ENCODE measurements at regions not wholly inside any gene's neighbourhood (a gene's known extent, or its start where the extent isn't known, plus 50 kb on each side); places are given as distances from the start of the nearest gene placed in this dataset.
A peak's percentile ranks its signal among the peaks of the same experiment; 100 is the strongest.

DNA sequence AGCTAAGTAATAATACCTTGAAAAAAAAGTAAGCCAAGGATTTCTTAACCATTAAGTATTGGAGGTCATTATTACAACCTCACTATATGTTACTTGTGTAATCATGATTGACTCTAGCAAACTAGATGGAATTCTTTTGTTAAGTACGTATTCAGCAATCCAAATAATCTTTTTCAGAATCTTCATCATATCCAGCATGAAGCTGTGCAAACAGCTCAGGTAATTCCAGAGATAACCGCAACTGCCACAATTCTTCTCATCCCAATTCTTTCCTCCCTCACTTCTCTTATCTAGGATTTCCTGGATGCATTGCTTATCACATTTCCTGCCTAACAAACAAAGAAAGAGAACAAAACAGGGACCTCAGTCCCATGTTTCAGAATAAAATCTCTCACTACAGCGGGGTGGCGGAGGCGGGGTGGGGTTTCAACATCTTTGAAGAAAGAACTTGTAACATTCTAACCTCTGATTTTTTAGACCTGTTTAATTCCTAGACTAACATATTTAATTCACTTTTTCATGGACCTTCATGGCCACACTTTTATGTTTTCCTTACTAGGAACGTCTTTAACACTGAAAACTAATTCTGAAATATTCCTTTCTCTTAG, 156.5 kb downstream of the POM121L12 start:
- Mint-ChIP-seq H3K4me1 (ENCODE audit: low read depth, unreplicated experiment) (peaks cover 15% of the 10 kb centered on the region), H3K4me3 (ENCODE audit: unreplicated experiment) (no peak overlapping the region), H3K36me3 (ENCODE audit: insufficient read depth, unreplicated experiment) (no peaks in the 10 kb centered on the region), H3K9me3 (ENCODE audit: unreplicated experiment) (no peaks in the 10 kb centered on the region), H3K27me3 (ENCODE audit: insufficient read depth, unreplicated experiment) (no peaks in the 10 kb centered on the region), H3K27ac (ENCODE audit: unreplicated experiment) (no peak overlapping the region)
- ChIA-PET POLR2A (no interaction called here), CTCF (no interaction called here)
- no TSS peak for BruUV-seq (replicated peaks)
- peak; percentile 35 to 39 for DNase-seq
- Histone ChIP-seq H3K36me3 (ENCODE audit: control insufficient read depth, insufficient read depth, low read length) (no peaks in the 10 kb centered on the region), H3K27me3 (replicated peaks; ENCODE audit: control insufficient read depth, insufficient read depth, low read length) (no peaks in the 10 kb centered on the region), H3K9me3 (no peaks in the 10 kb centered on the region), H3K4me3 (ENCODE audit: low read depth, low read length) (no peak overlapping the region), H3K4me1 (peaks cover 10% of the 10 kb centered on the region; the same call in 1 of the 2 replicates)
- TF ChIP-seq, protein P1, sequence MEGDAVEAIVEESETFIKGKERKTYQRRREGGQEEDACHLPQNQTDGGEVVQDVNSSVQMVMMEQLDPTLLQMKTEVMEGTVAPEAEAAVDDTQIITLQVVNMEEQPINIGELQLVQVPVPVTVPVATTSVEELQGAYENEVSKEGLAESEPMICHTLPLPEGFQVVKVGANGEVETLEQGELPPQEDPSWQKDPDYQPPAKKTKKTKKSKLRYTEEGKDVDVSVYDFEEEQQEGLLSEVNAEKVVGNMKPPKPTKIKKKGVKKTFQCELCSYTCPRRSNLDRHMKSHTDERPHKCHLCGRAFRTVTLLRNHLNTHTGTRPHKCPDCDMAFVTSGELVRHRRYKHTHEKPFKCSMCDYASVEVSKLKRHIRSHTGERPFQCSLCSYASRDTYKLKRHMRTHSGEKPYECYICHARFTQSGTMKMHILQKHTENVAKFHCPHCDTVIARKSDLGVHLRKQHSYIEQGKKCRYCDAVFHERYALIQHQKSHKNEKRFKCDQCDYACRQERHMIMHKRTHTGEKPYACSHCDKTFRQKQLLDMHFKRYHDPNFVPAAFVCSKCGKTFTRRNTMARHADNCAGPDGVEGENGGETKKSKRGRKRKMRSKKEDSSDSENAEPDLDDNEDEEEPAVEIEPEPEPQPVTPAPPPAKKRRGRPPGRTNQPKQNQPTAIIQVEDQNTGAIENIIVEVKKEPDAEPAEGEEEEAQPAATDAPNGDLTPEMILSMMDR (IDR thresholded peaks at IDR 0.05; ENCODE audit: insufficient read depth in 1 of 2, low read depth in 1 of 2, low read length in 1 of 2, severe bottlenecking in 1 of 2, unreplicated experiment in 1 of 2), result no peak
- intact Hi-C loops (cut with micrococcal nuclease; ENCODE audit: unreplicated experiment), result no loop called here

DNA sequence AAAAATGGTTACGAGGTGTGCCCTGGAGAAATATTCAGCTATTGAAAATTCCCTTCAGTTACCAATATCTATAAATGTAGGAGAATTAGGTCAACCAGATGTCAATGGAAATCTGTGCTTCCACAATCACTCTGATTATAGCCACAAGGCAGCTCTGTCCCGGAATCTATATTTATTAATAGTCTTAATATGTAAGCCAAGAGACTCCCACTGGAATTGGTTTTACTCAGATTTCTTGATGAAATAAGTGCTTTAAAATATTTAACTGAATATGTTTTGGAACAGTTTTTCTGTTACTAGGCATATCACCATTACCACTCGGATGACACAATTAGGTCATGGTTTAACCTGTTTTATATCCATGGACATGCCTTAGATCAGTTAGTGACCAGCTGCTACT, 169.6 kb downstream of the POM121L12 start:
- no peak overlapping the region for H3K27ac Mint-ChIP-seq (ENCODE audit: unreplicated experiment)
- no peaks in the 10 kb centered on the region for H3K36me3 Mint-ChIP-seq (ENCODE audit: insufficient read depth, unreplicated experiment)
- intact Hi-C loops (cut with micrococcal nuclease; ENCODE audit: unreplicated experiment), result no loop called here
- BruUV-seq (replicated peaks), result no TSS peak
- Histone ChIP-seq H3K9me3 (peaks cover 4% of the 10 kb centered on the region; the same call in 1 of the 2 replicates), H3K4me3 (ENCODE audit: low read depth, low read length) (no peak overlapping the region), H3K36me3 (ENCODE audit: control insufficient read depth, insufficient read depth, low read length) (no peaks in the 10 kb centered on the region), H3K27me3 (replicated peaks; ENCODE audit: control insufficient read depth, insufficient read depth, low read length) (no peaks in the 10 kb centered on the region), H3K4me1 (no peaks in the 10 kb centered on the region; the same call in 1 of the 2 replicates)
- no peak for DNase-seq
- no peaks in the 10 kb centered on the region for H3K27me3 Mint-ChIP-seq (ENCODE audit: insufficient read depth, unreplicated experiment)
- POLR2A ChIA-PET, result no interaction called here
- H3K4me3 Mint-ChIP-seq (ENCODE audit: unreplicated experiment), result no peak overlapping the region
- H3K4me1 Mint-ChIP-seq (ENCODE audit: low read depth, unreplicated experiment), result no peaks in the 10 kb centered on the region
- TF ChIP-seq, protein P1 (IDR thresholded peaks at IDR 0.05; ENCODE audit: insufficient read depth in 1 of 2, low read depth in 1 of 2, low read length in 1 of 2, severe bottlenecking in 1 of 2, unreplicated experiment in 1 of 2), result no peak
- peaks cover 11% of the 10 kb centered on the region for H3K9me3 Mint-ChIP-seq (ENCODE audit: unreplicated experiment)
- CTCF ChIA-PET, result no interaction called here

DNA sequence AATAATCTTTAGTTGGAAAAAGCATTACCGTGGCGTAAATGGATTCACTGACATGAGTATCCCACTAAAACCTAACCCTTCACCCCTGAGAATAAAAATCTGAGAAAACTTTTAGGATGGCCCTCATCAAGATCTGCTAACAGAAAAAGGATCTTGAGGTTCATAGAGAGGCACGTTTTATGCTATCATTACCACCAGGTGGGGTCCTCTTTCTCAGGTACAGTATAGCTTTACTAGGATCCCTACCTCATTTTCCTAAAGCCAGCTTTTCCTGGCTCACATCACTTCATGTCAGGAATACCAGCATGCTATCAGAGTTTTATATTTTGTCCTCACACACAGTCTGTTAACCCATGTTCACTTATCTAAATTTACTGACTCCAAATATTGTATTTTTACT, 173.7 kb downstream of the POM121L12 start:
- BruUV-seq (replicated peaks), result no TSS peak
- Mint-ChIP-seq H3K27ac (ENCODE audit: unreplicated experiment) (no peak overlapping the region), H3K27me3 (ENCODE audit: insufficient read depth, unreplicated experiment) (no peaks in the 10 kb centered on the region), H3K36me3 (ENCODE audit: insufficient read depth, unreplicated experiment) (no peaks in the 10 kb centered on the region), H3K4me3 (ENCODE audit: unreplicated experiment) (no peak overlapping the region), H3K9me3 (ENCODE audit: unreplicated experiment) (peaks cover 32% of the 10 kb centered on the region), H3K4me1 (ENCODE audit: low read depth, unreplicated experiment) (no peaks in the 10 kb centered on the region)
- DNase-seq, result no peak
- peaks cover 15% of the 10 kb centered on the region for H3K9me3 ChIP-seq
- no peaks in the 10 kb centered on the region for H3K27me3 ChIP-seq (replicated peaks; ENCODE audit: control insufficient read depth, insufficient read depth, low read length)
- no peak overlapping the region for H3K4me3 ChIP-seq (ENCODE audit: low read depth, low read length)
- TF ChIP-seq, protein P1 (IDR thresholded peaks at IDR 0.05; ENCODE audit: insufficient read depth in 1 of 2, low read depth in 1 of 2, low read length in 1 of 2, severe bottlenecking in 1 of 2, unreplicated experiment in 1 of 2), result peak; percentile 11 to 17
- intact Hi-C loops (cut with micrococcal nuclease; ENCODE audit: unreplicated experiment), result no loop called here
- POLR2A ChIA-PET, result no interaction called here
- CTCF ChIA-PET, result interaction anchor here (0.6 kb wide), 1 partner anchor 98 kb away, joined by 5 read pairs; no protein-coding TSS in a partner anchor
- no peaks in the 10 kb centered on the region; the same call in 1 of the 2 replicates for H3K4me1 ChIP-seq
- no peaks in the 10 kb centered on the region for H3K36me3 ChIP-seq (ENCODE audit: control insufficient read depth, insufficient read depth, low read length)

Data from Caco-2 (cell line).